ENCODE measurements at regions not wholly inside any gene's neighbourhood (a gene's known extent, or its start where the extent isn't known, plus 50 kb on each side); places are given as distances from the start of the nearest gene placed in this dataset.

DNA sequence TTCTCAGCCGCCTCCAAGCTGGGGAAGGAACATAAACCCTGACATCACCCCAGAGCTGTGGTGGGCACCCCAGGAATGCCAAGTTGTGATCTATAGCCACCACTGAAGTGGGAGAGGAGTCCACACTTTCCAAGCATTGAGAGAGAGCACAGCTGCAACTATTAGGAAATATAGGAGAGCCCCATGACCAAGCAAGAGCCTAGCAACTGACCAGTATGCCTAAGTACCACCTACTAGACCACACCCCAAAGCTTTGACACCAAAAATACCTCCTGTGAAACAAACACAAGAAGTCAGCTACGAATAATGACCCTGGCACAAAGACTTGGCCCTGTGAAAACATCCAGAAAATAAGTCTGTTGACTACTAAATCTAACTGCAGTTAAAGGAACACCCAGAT lies 804.1 kb upstream of the IGFBP3 start:
- H3K4me3 Mint-ChIP-seq: no peak overlapping the region

DNA sequence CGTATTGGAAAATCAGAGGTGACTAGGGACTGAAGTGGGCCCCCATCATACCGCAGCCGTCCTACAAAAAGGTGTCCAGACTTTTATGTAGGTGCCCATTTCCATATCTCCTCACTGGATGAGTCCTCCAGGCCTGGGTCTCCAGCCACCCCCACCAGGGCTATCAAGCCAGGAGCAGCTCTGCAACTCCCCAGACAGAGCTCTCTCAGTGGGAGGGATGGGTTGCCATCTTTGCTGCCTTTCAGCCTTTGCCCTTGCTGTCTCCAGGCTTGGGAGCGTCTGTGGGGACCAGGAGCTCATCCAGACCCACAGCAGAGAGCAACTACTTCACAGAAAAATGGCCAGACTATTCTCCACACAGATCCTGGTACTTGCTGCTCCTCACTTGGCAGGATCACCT lies 802.7 kb upstream of the IGFBP3 start:
- ATAC-seq: no peak
- peaks cover 14% of the 10 kb centered on the region for H3K9me3 Mint-ChIP-seq

More for the DNA sequence above, 804.1 kb upstream of the IGFBP3 start:
- ATAC-seq: no peak
- no peak overlapping the region for H3K27ac Mint-ChIP-seq
- no peaks in the 10 kb centered on the region for H3K4me1 Mint-ChIP-seq
- DNase-seq (ENCODE audit: low spot score in 2 of 2): no peak
- peaks cover 14% of the 10 kb centered on the region for H3K9me3 Mint-ChIP-seq
- no peaks in the 10 kb centered on the region for H3K36me3 Mint-ChIP-seq

DNA sequence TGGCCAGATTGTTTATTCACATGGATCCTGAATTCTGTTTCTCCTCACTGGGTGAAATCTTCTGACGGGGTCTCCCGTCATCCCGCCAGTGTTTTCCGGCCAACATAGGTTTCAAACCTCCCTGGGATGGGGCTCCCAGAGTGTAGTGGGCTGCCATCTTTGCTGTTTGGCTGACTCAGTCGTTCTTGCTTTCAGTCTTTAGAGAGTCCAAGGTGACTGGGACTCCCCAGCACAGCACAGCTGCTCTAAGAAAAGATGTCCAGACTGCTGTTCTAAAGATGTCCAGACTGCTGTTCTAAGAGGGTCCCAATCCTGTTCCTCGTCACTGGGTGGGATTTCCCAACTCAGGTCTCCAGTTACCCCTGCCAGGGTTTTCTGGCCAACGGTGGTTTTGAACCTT lies 801.9 kb upstream of the IGFBP3 start:
- no peak for DNase-seq (ENCODE audit: low spot score in 2 of 2)
- Mint-ChIP-seq H3K27ac (no peak overlapping the region), H3K36me3 (no peaks in the 10 kb centered on the region), H3K4me3 (no peak overlapping the region), H3K4me1 (no peaks in the 10 kb centered on the region), H3K9me3 (peaks cover 14% of the 10 kb centered on the region)
- no peak for ATAC-seq

More for the DNA sequence above, 802.7 kb upstream of the IGFBP3 start:
- no peaks in the 10 kb centered on the region for H3K4me1 Mint-ChIP-seq
- no peak overlapping the region for H3K27ac Mint-ChIP-seq
- no peak overlapping the region for H3K4me3 Mint-ChIP-seq
- no peak for DNase-seq (ENCODE audit: low spot score in 2 of 2)
- H3K36me3 Mint-ChIP-seq: no peaks in the 10 kb centered on the region

DNA sequence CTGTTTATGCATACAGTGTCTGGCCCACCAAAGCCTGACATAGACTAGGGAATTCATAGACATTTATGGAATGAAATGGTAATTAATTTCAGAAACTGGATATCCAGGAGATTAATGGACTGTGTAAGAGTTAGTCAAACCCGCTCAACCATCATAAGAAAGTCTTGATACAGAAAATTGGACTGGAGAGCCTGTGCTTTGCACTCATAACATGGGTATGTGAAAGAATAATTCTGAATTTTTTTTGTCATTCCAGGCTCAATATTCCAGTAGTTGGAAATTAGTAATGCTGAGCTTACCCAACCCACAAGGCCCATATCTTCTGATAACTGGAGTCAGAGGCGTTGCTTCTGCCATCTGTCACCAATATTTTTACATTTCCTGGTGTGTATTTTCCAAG lies 799.7 kb upstream of the IGFBP3 start:
- H3K27ac Mint-ChIP-seq: no peak overlapping the region
- H3K4me1 Mint-ChIP-seq: no peaks in the 10 kb centered on the region
- no peak overlapping the region for H3K4me3 Mint-ChIP-seq
- ATAC-seq (no peak), DNase-seq (ENCODE audit: low spot score in 2 of 2) (no peak)
- H3K36me3 Mint-ChIP-seq: no peaks in the 10 kb centered on the region
- H3K9me3 Mint-ChIP-seq: peaks cover 8% of the 10 kb centered on the region

DNA sequence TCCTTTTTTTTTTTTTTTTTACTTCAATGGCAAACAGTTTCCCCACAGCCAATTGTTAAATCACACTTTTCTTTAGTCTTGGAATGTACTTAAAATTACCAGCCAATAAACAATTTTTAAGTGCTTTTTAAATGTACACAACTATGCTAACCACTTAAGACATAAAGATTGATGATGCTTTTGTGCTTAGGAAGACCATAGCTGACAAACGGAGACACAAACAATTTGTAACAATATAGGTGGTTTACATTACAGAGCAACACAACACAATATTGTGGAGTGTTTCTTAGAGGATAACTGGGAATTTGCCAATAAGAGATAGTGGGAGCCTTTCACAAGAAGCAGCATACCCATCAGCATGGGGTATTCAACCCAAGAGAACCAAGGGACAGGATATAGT lies 798.5 kb upstream of the IGFBP3 start:
- H3K4me1 Mint-ChIP-seq: no peaks in the 10 kb centered on the region
- no peak overlapping the region for H3K4me3 Mint-ChIP-seq
- H3K27ac Mint-ChIP-seq: no peak overlapping the region
- ATAC-seq (no peak), DNase-seq (ENCODE audit: low spot score in 2 of 2) (no peak)
- peaks cover 6% of the 10 kb centered on the region for H3K9me3 Mint-ChIP-seq
- no peaks in the 10 kb centered on the region for H3K36me3 Mint-ChIP-seq

DNA sequence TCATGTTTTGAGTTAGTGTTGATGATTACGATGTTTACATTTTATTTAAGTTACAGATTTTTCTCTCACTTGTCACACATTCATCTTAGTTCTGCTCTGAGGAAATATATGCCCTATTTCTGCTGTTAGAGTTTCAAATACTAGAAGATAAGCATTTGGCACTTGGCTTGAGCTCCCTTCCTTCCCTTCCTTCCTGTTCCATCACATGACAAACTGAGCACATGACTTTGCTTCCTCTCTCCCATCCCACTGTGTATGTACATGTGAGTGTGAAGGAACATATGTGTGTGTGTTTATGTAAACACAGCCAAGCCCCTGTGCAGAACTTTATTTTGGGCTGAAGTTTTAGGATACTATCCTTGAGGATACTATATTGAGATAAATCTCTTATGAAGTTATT lies 795.9 kb upstream of the IGFBP3 start:
- peaks cover 7% of the 10 kb centered on the region for H3K9me3 Mint-ChIP-seq
- no peak overlapping the region for H3K4me3 Mint-ChIP-seq
- H3K4me1 Mint-ChIP-seq: no peaks in the 10 kb centered on the region
- no peaks in the 10 kb centered on the region for H3K36me3 Mint-ChIP-seq
- H3K27ac Mint-ChIP-seq: no peak overlapping the region
- DNase-seq (ENCODE audit: low spot score in 2 of 2) (no peak), ATAC-seq (no peak)

DNA sequence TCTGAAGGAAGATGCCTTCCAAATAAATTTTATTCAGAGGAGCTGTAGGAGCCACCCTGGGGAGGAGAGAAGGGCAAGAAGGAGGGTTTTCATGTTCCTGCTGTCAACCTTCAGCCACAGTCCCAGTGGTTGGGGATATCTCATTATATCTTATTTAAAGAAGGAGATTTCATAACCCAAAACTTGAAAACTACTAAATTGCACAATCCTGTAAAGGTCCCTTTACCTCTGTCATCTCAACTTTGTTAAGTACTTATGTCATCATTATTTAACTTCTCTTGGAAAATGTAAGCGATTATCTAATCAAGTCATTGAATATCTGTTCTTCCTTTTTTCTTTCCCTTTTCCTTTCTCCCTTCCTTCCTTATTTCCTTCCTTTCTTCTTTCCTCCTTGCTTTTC lies 794.5 kb upstream of the IGFBP3 start:
- ATAC-seq (no peak), DNase-seq (ENCODE audit: low spot score in 2 of 2) (no peak)
- Mint-ChIP-seq H3K27ac (no peak overlapping the region), H3K4me3 (no peak overlapping the region), H3K4me1 (no peaks in the 10 kb centered on the region), H3K9me3 (peaks cover 7% of the 10 kb centered on the region), H3K36me3 (no peaks in the 10 kb centered on the region)

DNA sequence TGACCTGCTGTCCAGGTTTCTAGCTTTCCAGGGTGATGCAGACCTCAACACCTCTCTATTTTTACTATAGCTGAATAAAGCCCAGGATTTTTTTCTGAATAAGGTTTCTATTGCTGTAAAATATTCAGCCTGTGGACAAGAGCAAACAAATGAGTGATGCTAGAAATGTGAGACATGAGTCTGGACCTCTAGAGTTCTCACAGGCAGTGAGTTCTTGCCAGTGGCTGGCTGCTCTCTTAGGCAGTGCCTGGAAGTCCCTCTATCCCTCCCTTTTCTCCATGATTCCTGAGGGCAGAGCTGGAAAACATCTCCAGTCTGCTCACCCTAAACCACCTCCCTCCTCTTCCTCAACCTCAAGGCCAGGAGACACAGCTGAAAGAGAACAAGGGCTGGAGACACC lies 793.8 kb upstream of the IGFBP3 start:
- Mint-ChIP-seq H3K36me3 (no peaks in the 10 kb centered on the region), H3K4me3 (no peak overlapping the region), H3K9me3 (peaks cover 7% of the 10 kb centered on the region), H3K4me1 (no peaks in the 10 kb centered on the region), H3K27ac (no peak overlapping the region)
- ATAC-seq: no peak
- no peak for DNase-seq (ENCODE audit: low spot score in 2 of 2)

DNA sequence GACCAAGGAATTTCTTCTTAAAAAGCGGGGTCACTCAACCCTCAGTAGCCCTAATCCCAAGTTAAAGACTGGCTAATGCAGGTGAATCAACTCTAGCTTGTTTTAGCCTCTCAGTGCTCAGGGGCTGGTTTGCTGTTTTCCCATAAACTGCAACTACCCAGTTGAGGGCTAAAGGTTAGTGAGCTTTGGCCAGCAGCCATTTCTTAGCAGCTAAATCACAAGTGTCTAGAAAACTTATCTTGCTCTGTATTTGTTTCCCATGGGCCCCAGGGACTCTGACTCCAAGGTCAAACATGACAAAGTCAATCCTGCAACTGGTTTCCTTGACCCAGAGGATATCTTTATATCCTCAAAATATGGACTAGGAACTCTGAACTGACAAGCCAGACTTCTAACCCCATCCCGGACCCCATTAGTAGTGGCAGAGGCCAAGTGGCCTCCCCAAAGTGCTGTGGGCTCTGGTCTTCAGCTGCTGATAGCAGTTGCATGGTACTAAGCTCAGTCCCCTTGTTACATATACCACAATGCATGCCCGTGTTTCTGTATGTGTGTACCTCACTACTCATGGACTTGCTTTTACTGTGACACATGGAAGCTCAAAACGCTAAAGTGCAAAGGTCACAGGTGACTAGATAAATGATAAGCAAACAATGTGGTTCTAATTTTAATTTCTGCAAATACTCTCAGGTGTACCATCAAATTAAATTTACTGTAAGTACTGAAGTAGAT lies 793.0 kb upstream of the IGFBP3 start:
- Mint-ChIP-seq H3K4me3 (no peak overlapping the region), H3K9me3 (peaks cover 7% of the 10 kb centered on the region), H3K4me1 (no peaks in the 10 kb centered on the region), H3K27ac (no peak overlapping the region), H3K36me3 (no peaks in the 10 kb centered on the region)
- ATAC-seq (no peak), DNase-seq (ENCODE audit: low spot score in 2 of 2) (no peak)

DNA sequence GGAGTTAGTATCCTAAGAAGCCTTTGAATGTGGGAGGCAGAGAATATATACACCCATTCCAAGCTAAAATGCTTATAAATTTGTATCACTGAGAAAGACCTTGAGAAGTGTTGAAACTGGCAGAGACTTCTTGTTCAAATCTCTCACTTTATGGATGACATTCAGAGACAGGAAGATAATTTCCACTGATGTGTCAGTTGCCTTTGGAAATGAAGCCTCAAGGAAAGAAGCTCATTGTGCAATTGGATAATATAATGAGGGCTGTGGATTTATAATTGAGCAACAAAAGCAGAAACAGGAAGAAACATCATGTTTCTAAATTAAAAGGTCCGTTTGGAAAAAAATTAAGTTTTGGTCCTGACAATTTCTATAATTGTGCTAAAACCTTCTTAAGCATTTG lies 789.9 kb upstream of the IGFBP3 start:
- no peak for DNase-seq (ENCODE audit: low spot score in 2 of 2)
- Mint-ChIP-seq H3K27ac (no peak overlapping the region), H3K4me3 (no peak overlapping the region), H3K9me3 (peaks cover 13% of the 10 kb centered on the region), H3K36me3 (no peaks in the 10 kb centered on the region), H3K4me1 (no peaks in the 10 kb centered on the region)
- no peak for ATAC-seq

DNA sequence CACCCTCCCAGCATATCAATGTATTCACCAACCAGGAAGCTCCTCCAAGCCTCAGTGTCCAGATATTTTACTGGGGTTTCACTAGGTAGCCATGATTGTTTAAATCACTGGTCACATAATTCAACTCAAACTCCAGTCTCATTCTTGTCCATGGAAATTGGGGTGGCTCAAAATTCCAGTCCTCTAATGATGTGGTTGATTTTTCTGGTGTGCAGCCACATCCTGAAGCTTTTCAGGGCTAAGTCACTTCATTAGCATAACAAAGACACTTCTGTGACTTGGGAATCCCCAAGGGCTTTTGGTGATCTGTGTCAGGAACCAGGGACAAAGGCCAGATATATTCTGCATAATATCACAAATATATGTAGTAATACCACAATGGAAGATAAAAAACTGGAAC lies 786.9 kb upstream of the IGFBP3 start:
- no peaks in the 10 kb centered on the region for H3K4me1 Mint-ChIP-seq
- no peak overlapping the region for H3K4me3 Mint-ChIP-seq
- H3K9me3 Mint-ChIP-seq: peaks cover 8% of the 10 kb centered on the region
- DNase-seq (ENCODE audit: low spot score in 2 of 2): no peak
- no peaks in the 10 kb centered on the region for H3K36me3 Mint-ChIP-seq
- no peak for ATAC-seq
- H3K27ac Mint-ChIP-seq: no peak overlapping the region

DNA sequence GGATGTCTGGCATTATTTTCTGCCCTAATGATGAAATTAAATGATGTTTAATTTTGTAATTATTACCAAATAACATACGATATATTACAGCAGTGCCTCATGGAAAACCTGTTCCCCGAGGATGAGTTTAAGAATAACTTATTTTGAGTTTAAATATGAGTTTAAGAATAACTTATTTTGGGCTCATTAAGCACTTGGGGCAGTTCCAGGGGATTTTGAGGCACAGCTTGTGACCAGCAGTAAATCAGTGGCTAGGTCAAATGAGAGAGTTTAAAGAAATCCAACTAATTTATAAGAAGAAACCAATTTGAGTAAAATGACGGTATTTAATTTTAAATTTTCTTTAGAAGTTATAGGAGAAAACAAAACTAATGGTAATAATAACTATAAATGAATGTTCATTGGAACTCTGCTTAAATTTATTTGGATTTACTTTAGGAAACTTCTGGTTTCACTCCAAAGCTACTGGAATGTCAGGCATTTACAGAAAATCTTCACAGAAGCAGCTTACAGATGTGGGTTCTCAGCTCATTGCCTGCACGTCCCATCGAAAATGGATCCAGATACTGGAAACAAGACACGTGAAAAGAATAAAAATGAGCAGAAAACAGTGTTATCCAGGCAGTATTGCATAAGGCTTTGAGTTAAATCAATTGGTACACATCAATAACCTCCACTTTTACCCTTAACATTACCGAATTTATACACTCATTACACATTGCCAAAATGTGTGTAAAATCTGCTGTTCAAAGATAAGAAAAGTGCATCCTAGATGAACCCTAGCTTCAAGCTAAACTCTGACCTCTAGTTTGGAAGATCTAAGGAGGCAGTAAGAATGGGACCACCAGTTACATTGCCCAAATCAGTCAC lies 784.5 kb upstream of the IGFBP3 start:
- H3K4me1 Mint-ChIP-seq: no peaks in the 10 kb centered on the region
- H3K9me3 Mint-ChIP-seq: peaks cover 11% of the 10 kb centered on the region
- no peaks in the 10 kb centered on the region for H3K36me3 Mint-ChIP-seq
- DNase-seq (ENCODE audit: low spot score in 2 of 2): no peak
- no peak overlapping the region for H3K4me3 Mint-ChIP-seq
- ATAC-seq: no peak
- no peak overlapping the region for H3K27ac Mint-ChIP-seq

DNA sequence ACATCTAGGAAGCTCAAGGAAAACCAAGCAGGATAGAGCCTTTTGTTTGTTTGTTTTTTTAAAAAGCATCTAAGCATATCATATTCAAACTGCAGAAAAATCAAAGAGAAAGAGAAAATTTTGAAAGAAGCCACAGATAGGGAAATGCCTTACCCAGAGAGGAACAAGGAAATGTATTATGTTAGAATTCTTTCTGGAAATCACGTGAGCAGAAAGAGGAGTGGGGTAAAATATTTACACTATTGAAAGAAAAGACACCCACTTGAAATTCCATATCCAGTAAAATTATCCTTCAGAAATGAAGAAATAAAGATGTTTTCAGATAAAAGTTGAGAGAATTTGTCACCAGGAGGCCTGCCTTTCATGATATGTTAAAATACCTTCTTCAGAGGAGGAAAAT lies 775.7 kb upstream of the IGFBP3 start:
- peaks cover 11% of the 10 kb centered on the region for H3K9me3 Mint-ChIP-seq
- no peak overlapping the region for H3K27ac Mint-ChIP-seq
- no peak for ATAC-seq
- no peaks in the 10 kb centered on the region for H3K4me1 Mint-ChIP-seq
- H3K4me3 Mint-ChIP-seq: no peak overlapping the region
- no peak for DNase-seq (ENCODE audit: low spot score in 2 of 2)
- H3K36me3 Mint-ChIP-seq: no peaks in the 10 kb centered on the region

DNA sequence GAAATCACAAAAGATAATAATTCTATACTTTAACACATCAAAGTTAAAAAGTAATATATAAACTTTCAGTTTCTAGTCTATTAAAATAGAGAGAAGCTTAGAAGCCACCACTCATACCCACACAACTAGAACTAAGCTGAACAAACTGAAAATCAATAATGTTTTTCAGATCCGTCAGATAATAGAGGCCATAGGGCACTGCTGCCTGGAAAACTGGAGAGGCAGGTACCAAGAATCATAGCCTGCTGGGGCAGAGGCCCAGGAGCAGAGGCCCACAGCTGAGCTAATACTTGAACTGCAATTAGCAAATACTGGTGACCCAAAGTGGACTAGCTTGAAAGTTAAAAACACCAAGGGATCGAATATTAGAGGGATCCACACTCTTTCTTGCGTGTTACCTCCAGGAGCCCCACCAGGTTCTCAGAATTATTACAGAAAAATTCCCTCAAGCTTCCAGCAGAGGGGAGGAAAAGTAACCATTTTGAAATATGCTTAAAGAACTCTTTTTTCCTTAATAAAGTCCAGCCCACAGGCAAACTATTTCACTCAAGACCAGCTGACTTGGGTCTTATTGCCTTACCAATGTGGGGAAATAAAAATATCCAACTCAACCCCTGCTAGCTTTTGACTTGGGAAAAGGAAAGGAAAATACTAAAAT lies 774.1 kb upstream of the IGFBP3 start:
- Mint-ChIP-seq H3K4me3 (no peak overlapping the region), H3K4me1 (no peaks in the 10 kb centered on the region), H3K36me3 (no peaks in the 10 kb centered on the region), H3K27ac (no peak overlapping the region), H3K9me3 (peaks cover 14% of the 10 kb centered on the region)
- no peak for ATAC-seq
- DNase-seq (ENCODE audit: low spot score in 2 of 2): no peak

DNA sequence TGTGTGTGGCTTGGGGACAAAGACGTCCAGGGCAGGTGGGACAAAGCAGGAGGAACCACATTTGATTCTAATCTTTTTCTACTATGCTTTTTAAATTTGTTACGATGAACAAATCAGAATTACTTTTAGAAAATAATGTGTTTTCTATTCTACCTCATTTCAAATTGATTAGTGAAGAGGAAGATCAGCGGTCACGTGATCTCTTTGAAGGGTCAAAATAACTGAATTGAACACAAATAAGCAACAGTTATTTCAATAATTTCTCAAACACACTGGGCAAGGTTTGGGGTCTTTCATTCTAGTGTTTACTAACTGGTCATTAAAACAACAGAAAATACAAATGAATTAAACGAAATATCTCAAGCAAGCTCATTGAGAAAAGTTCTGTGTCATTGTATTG lies 773.0 kb upstream of the IGFBP3 start:
- no peak for DNase-seq (ENCODE audit: low spot score in 2 of 2)
- Mint-ChIP-seq H3K27ac (no peak overlapping the region), H3K9me3 (peaks cover 14% of the 10 kb centered on the region), H3K4me3 (no peak overlapping the region), H3K4me1 (no peaks in the 10 kb centered on the region), H3K36me3 (no peaks in the 10 kb centered on the region)
- no peak for ATAC-seq

DNA sequence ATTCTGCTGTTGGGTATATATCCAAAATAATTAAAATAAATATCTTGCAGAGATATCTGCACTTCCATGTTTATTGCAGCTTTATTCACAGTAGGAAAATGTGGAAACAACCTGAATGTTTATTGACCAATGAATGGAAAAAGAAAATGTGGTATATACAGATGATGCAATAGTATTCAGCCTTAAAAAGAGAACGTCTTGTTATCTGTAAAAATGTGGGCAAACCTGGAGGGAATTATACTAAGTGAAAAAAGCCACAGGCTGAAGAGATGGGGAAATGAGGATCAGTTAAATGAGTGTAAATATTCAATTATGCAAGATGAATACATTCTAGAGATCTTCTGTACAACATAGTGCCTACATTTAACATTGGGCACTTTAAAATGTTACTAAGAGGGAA lies 766.1 kb upstream of the IGFBP3 start:
- H3K36me3 Mint-ChIP-seq: no peaks in the 10 kb centered on the region
- no peak overlapping the region for H3K4me3 Mint-ChIP-seq

More for the DNA sequence above, 766.1 kb upstream of the IGFBP3 start:
- no peaks in the 10 kb centered on the region for H3K4me1 Mint-ChIP-seq
- H3K27ac Mint-ChIP-seq: no peak overlapping the region
- H3K9me3 Mint-ChIP-seq: peaks cover 10% of the 10 kb centered on the region
- DNase-seq (ENCODE audit: low spot score in 2 of 2): no peak
- no peak for ATAC-seq
